ENCODE measurements at regions not wholly inside any gene's neighbourhood (a gene's known extent, or its start where the extent isn't known, plus 50 kb on each side); places are given as distances from the start of the nearest gene placed in this dataset.

DNA sequence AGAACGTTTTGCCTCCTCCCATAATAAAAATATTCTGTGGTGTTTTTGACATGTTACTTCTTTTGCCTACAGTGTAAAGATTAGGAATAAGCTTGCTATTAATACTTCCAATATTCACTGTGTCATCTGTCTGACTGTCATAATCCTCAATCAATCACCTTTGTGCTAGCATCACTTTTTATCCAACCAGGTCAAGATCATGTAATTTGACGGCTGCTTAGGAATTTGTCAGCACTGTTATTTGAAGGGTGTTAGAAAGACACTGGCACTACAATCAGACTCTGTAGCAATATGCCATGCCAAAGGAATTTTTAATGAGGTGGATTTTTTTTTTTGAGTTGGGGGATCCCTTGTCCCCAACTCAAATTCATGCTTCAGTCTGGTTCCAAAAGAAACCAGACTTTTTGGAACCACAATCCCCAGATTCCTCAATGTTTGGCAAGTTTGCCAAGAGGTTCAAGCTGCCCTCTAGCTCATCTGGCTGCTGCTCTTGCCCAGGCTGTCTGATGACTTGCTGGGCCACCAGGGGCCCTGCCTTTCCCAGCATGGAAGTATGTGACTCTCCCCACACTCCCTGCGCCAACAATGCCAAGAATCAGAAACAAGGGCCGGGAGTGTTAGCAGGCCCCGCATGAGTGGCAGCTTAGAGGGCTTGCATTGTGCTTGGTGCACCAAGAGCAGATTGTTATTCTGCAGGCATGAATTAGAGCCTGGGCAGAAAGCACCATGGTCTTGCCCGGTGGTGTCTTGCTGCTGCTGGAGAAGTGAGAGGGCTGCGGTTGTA, 58.6 kb upstream of the TSC22D2 start:
- DNase-seq (ENCODE audit: low spot score): no peak
- intact Hi-C loops (cut with DNase I): no loop called here
- Histone ChIP-seq H3K36me3 (no peaks in the 10 kb centered on the region), H3K27ac (no peak overlapping the region), H3K9me3 (no peaks in the 10 kb centered on the region), H3K27me3 (replicated peaks; ENCODE audit: insufficient read depth) (no peaks in the 10 kb centered on the region), H3K4me1 (replicated peaks) (no peaks in the 10 kb centered on the region), H3K4me3 (no peak overlapping the region)
- TF ChIP-seq POLR2AphosphoS5 (IDR thresholded peaks at IDR 0.05): no peak
- no peak for TF ChIP-seq POLR2A (IDR thresholded peaks at IDR 0.05)
- TF ChIP-seq, protein P1, sequence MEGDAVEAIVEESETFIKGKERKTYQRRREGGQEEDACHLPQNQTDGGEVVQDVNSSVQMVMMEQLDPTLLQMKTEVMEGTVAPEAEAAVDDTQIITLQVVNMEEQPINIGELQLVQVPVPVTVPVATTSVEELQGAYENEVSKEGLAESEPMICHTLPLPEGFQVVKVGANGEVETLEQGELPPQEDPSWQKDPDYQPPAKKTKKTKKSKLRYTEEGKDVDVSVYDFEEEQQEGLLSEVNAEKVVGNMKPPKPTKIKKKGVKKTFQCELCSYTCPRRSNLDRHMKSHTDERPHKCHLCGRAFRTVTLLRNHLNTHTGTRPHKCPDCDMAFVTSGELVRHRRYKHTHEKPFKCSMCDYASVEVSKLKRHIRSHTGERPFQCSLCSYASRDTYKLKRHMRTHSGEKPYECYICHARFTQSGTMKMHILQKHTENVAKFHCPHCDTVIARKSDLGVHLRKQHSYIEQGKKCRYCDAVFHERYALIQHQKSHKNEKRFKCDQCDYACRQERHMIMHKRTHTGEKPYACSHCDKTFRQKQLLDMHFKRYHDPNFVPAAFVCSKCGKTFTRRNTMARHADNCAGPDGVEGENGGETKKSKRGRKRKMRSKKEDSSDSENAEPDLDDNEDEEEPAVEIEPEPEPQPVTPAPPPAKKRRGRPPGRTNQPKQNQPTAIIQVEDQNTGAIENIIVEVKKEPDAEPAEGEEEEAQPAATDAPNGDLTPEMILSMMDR (IDR thresholded peaks at IDR 0.05): no peak
- 74% methylated on average over 7 of the region's 7 CpGs for WGBS

DNA sequence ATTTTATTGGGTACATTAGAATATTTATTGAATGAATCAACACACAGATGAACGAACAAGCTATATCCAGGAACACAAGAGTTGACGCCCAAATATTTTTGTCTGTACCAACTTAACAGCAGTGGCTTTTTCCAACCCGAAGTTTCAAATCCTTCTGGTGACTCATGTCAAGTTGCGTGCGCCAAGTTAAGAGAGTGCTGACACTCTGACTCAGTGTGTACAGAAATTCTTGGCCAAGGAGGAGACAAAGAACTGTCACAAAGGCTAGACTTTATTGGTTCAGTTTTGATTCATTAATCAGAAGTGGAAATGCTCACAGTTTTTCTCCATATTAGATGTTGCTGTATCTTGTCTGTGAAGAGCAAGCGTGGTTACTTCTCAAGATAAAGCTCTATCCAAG, 59.6 kb upstream of the TSC22D2 start:
- H3K27ac ChIP-seq: no peak overlapping the region
- TF ChIP-seq, protein P1 (IDR thresholded peaks at IDR 0.05): no peak
- TF ChIP-seq POLR2A (IDR thresholded peaks at IDR 0.05) (no peak), POLR2AphosphoS5 (IDR thresholded peaks at IDR 0.05) (peak; percentile 30)
- H3K9me3 ChIP-seq: no peaks in the 10 kb centered on the region
- no peaks in the 10 kb centered on the region for H3K27me3 ChIP-seq (replicated peaks; ENCODE audit: insufficient read depth)
- H3K4me3 ChIP-seq: no peak overlapping the region
- intact Hi-C loops (cut with DNase I): no loop called here
- H3K36me3 ChIP-seq: no peaks in the 10 kb centered on the region
- no peaks in the 10 kb centered on the region for H3K4me1 ChIP-seq (replicated peaks)
- DNase-seq (ENCODE audit: low spot score): no peak
- WGBS: 24% methylated on average over 6 of the region's 6 CpGs

DNA sequence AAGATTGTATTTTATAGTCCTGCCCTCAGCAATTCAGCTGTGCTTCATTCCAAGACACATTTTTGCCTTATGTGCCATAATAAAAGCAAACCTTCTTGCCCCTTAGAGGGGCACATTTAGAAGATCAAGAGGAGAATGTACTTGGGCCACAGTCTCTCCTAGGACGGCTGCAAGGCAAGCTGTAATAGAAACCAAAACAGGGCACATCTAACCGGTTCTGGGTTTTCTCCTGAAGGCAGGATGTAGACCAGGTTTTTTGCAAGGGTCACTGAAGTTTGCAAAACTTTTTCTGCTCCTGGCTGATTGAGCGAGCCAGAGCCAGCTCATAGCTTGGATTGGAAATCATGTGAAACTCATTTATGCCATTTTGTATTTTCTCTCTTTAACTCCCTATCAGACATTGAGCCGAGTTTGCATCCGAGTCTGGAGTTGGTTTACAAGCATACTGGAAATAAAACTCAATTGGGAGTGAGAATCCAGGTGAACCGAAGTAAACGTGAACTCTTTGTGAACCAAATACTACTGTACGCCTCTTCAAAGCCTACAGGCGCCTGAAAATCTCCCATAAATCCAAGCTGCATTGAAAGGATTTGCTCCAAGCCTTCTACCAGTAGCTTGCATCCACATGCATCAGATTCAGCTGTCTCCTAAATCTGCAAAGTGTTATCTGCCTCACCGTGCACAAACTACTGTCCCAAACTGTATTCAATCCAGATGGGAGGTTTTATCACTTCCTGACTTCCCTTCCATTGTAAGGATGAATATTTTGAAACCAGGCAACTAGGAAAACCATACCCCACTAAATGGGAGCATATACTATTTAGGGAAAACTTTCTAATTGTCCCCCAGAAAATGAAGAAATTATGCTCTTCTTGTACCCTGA, 60.9 kb upstream of the TSC22D2 start:
- Histone ChIP-seq H3K27me3 (replicated peaks; ENCODE audit: insufficient read depth) (no peaks in the 10 kb centered on the region), H3K27ac (no peak overlapping the region), H3K4me3 (no peak overlapping the region), H3K9me3 (no peaks in the 10 kb centered on the region), H3K36me3 (no peaks in the 10 kb centered on the region), H3K4me1 (replicated peaks) (no peaks in the 10 kb centered on the region)
- TF ChIP-seq POLR2AphosphoS5 (IDR thresholded peaks at IDR 0.05) (no peak), POLR2A (IDR thresholded peaks at IDR 0.05) (no peak)
- TF ChIP-seq, protein P1 (IDR thresholded peaks at IDR 0.05): no peak
- DNase-seq (ENCODE audit: low spot score): no peak
- intact Hi-C loops (cut with DNase I): no loop called here
- 63% methylated on average over 10 of the region's 10 CpGs for WGBS

DNA sequence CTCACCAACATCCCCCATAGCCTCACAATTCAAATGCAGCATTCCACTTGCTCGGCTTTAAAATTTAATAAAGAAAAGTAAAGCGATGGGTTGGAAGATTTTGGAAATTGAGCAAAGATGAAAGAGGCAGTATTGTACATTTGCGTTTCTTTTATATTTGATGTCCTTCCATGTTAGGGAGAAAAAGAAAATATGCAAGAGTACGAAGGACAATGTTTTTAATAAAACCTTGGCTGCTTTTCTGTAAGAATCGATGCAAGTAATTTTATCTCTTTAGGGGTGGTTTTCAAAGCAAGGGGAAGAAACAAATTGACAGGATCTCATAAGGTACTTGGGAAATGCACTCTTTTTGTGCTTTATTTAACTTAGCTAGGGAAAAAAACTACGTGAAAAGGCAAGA, 61.8 kb upstream of the TSC22D2 start:
- intact Hi-C loops (cut with DNase I): no loop called here
- TF ChIP-seq POLR2AphosphoS5 (IDR thresholded peaks at IDR 0.05): no peak
- TF ChIP-seq, protein P1 (IDR thresholded peaks at IDR 0.05): no peak
- no peak for TF ChIP-seq POLR2A (IDR thresholded peaks at IDR 0.05)
- Histone ChIP-seq H3K4me1 (replicated peaks) (no peaks in the 10 kb centered on the region), H3K9me3 (no peaks in the 10 kb centered on the region), H3K27ac (no peak overlapping the region), H3K36me3 (no peaks in the 10 kb centered on the region), H3K4me3 (no peak overlapping the region), H3K27me3 (replicated peaks; ENCODE audit: insufficient read depth) (no peaks in the 10 kb centered on the region)
- no peak for DNase-seq (ENCODE audit: low spot score)
- WGBS: 65% methylated on average over 6 of the region's 6 CpGs
